ENCODE measurements at regions not wholly inside any gene's neighbourhood (a gene's known extent, or its start where the extent isn't known, plus 50 kb on each side); places are given as distances from the start of the nearest gene placed in this dataset.

DNA sequence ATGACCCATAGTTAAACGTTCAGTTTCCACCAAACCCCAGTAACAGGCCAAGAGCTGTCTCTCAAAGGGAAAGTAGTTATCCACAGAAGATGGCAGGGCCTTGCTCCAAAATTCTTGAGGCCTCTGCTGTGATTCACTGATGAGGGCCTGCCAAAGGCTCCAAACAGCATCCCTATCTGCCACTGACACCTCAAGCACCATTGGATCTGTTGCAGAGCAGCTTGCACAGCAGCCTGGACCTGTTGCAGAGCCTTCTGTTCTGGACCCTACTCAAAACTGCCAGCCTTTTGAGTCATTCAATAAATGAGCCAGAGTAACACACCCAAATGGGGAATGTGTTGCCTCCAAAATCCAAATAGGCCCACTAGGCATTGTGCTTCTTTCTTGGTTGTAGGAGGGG, 741.5 kb upstream of the RGMB start:
- no peaks in the 10 kb centered on the region for H3K36me3 ChIP-seq (ENCODE audit: control insufficient read depth in 2 of 2, insufficient read depth in 2 of 2, low read length in 1 of 2)
- no peaks in the 10 kb centered on the region for H3K4me1 ChIP-seq (ENCODE audit: control insufficient read depth in 2 of 2, insufficient read depth in 2 of 2, low read length in 2 of 2)
- no peaks in the 10 kb centered on the region for H3K27me3 ChIP-seq (ENCODE audit: control insufficient read depth in 2 of 2, insufficient read depth in 1 of 2, low read length in 1 of 2)
- 96% methylated on average over 1 of the region's 1 CpG for WGBS
- DNase-seq (ENCODE audit: low read depth in 6 of 9, low spot score in 9 of 9), result no peak
- no peak overlapping the region for H3K27ac ChIP-seq (ENCODE audit: low read depth in 1 of 2, low read length in 1 of 2)
- peaks cover 0 to 12% of the 10 kb centered on the region in 2 donors for H3K9me3 ChIP-seq (ENCODE audit: control insufficient read depth in 2 of 2, insufficient read depth in 1 of 2, low read length in 1 of 2)
- H3K4me3 ChIP-seq (ENCODE audit: low read length in 2 of 2), result no peak overlapping the region

DNA sequence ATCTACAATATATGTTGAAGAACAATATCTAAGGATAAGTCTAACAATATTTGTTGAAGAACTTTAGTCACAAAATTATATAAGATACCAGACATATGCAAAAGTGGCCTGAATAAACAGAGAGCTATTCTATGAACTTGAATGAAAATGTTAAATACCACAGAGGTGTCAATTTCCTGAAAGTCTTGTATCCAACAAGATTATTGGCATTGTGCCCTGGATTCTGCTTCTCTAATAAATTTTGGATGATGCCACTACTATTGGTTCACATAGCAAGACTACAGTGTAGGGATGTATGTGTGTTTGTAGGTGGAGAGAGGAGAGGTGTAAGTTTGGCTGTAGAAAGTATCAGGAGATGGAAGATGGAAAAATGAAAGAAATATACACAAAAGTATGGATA, 731.8 kb upstream of the RGMB start:
- no peaks in the 10 kb centered on the region for H3K27me3 ChIP-seq (ENCODE audit: control insufficient read depth in 2 of 2, insufficient read depth in 1 of 2, low read length in 1 of 2)
- no peak for DNase-seq (ENCODE audit: low read depth in 6 of 9, low spot score in 9 of 9)
- no peaks in the 10 kb centered on the region for H3K9me3 ChIP-seq (ENCODE audit: control insufficient read depth in 2 of 2, insufficient read depth in 1 of 2, low read length in 1 of 2)
- no peak overlapping the region for H3K27ac ChIP-seq (ENCODE audit: low read depth in 1 of 2, low read length in 1 of 2)
- no peaks in the 10 kb centered on the region for H3K36me3 ChIP-seq (ENCODE audit: control insufficient read depth in 2 of 2, insufficient read depth in 2 of 2, low read length in 1 of 2)
- H3K4me3 ChIP-seq (ENCODE audit: low read length in 2 of 2), result no peak overlapping the region
- no peaks in the 10 kb centered on the region for H3K4me1 ChIP-seq (ENCODE audit: control insufficient read depth in 2 of 2, insufficient read depth in 2 of 2, low read length in 2 of 2)

DNA sequence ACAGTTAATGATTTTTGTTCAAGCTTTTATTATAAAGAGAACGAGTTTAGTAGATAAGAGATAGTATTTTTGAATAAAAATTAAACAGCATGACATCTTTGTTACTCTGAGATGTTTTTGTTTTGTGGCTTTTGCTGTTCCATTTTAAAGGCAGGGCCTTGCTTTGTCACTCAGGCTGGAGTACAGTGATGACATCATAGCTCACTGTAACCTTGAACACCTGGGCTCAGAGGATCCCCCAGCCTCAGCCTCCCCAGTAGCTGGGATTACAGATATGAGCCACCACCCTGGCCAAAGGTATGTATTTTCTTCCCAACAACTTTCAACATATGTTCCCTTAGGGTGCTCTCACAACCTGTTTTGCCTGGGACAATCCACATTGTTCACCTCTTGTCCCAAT, 730.9 kb upstream of the RGMB start:
- no peak overlapping the region for H3K4me3 ChIP-seq (ENCODE audit: low read length in 2 of 2)
- WGBS, result 75% methylated on average over 1 of the region's 1 CpG
- H3K27me3 ChIP-seq (ENCODE audit: control insufficient read depth in 2 of 2, insufficient read depth in 1 of 2, low read length in 1 of 2), result no peaks in the 10 kb centered on the region
- no peak overlapping the region for H3K27ac ChIP-seq (ENCODE audit: low read depth in 1 of 2, low read length in 1 of 2)
- no peaks in the 10 kb centered on the region for H3K9me3 ChIP-seq (ENCODE audit: control insufficient read depth in 2 of 2, insufficient read depth in 1 of 2, low read length in 1 of 2)
- no peaks in the 10 kb centered on the region for H3K4me1 ChIP-seq (ENCODE audit: control insufficient read depth in 2 of 2, insufficient read depth in 2 of 2, low read length in 2 of 2)
- H3K36me3 ChIP-seq (ENCODE audit: control insufficient read depth in 2 of 2, insufficient read depth in 2 of 2, low read length in 1 of 2), result no peaks in the 10 kb centered on the region
- DNase-seq (ENCODE audit: low read depth in 6 of 9, low spot score in 9 of 9), result no peak

DNA sequence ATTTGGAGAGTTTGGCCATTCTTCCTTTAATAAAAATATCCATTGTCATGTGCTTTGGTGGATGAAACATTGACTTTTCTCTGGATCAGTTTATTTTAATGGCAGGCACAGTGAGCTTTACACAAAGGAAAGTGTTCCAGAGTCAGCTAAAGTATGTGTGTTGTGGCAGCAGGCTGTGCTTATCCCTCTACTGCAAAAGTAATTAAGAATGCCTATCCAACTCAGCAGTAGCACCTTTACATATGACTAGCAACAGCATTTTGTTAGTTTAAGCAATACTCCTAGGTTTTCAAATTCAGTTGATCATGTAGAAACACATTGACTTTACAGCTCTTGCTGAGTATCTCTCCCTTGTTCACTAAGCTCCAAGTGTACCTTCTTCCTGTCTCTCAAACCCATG, 730.5 kb upstream of the RGMB start:
- Histone ChIP-seq H3K27me3 (ENCODE audit: control insufficient read depth in 2 of 2, insufficient read depth in 1 of 2, low read length in 1 of 2) (no peaks in the 10 kb centered on the region), H3K4me3 (ENCODE audit: low read length in 2 of 2) (no peak overlapping the region), H3K36me3 (ENCODE audit: control insufficient read depth in 2 of 2, insufficient read depth in 2 of 2, low read length in 1 of 2) (no peaks in the 10 kb centered on the region), H3K4me1 (ENCODE audit: control insufficient read depth in 2 of 2, insufficient read depth in 2 of 2, low read length in 2 of 2) (no peaks in the 10 kb centered on the region), H3K27ac (ENCODE audit: low read depth in 1 of 2, low read length in 1 of 2) (no peak overlapping the region), H3K9me3 (ENCODE audit: control insufficient read depth in 2 of 2, insufficient read depth in 1 of 2, low read length in 1 of 2) (no peaks in the 10 kb centered on the region)
- DNase-seq (ENCODE audit: low read depth in 6 of 9, low spot score in 9 of 9), result no peak

DNA sequence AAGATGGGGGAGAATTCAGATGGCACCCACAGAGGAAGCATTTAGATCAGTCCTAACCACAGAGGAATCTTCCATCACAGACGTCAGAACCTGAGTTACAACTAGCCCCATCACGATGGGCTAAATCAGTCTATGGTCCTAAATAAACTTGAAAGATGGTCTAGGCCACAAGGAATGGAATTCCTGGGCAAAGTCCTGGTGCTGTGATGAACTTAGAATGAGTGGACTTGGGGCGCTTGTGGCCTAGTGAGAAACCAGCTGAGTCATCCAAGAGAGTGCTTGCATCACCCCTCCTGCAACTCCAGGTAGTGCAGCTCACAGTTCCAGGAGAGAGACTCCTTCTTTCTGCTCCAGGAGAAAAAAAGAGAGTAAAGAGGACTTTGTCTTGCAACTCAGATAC, 722.9 kb upstream of the RGMB start:
- H3K4me3 ChIP-seq (ENCODE audit: low read length in 2 of 2), result no peak overlapping the region
- H3K9me3 ChIP-seq (ENCODE audit: control insufficient read depth in 2 of 2, insufficient read depth in 1 of 2, low read length in 1 of 2), result peaks cover 0 to 5% of the 10 kb centered on the region in 2 donors
- H3K27ac ChIP-seq (ENCODE audit: low read depth in 1 of 2, low read length in 1 of 2), result no peak overlapping the region
- H3K27me3 ChIP-seq (ENCODE audit: control insufficient read depth in 2 of 2, insufficient read depth in 1 of 2, low read length in 1 of 2), result no peaks in the 10 kb centered on the region
- no peak for DNase-seq (ENCODE audit: low read depth in 6 of 9, low spot score in 9 of 9)
- H3K4me1 ChIP-seq (ENCODE audit: control insufficient read depth in 2 of 2, insufficient read depth in 2 of 2, low read length in 2 of 2), result no peaks in the 10 kb centered on the region
- no peaks in the 10 kb centered on the region for H3K36me3 ChIP-seq (ENCODE audit: control insufficient read depth in 2 of 2, insufficient read depth in 2 of 2, low read length in 1 of 2)
- WGBS, result 87% methylated on average over 3 of the region's 3 CpGs

DNA sequence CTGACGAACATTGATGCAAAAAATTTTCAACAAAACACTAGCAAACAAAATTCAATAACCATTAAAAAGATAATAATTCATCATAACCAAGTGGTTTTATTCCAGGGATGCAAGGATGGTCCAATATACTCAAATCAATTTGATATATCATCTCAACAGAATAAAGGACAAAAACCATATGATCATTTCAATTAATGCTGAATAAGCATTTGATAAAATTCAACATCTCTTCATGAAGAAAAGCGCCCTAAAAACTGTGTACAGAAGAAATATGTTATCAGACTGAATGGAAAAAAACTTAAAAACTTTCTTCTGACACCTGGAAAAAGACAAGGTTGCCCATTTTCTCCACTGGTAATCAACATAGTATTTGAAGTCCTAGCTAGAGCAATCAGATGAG, 720.3 kb upstream of the RGMB start:
- no peak overlapping the region for H3K27ac ChIP-seq (ENCODE audit: low read depth in 1 of 2, low read length in 1 of 2)
- H3K36me3 ChIP-seq (ENCODE audit: control insufficient read depth in 2 of 2, insufficient read depth in 2 of 2, low read length in 1 of 2), result no peaks in the 10 kb centered on the region
- peaks cover 0 to 5% of the 10 kb centered on the region in 2 donors for H3K9me3 ChIP-seq (ENCODE audit: control insufficient read depth in 2 of 2, insufficient read depth in 1 of 2, low read length in 1 of 2)
- DNase-seq (ENCODE audit: low read depth in 6 of 9, low spot score in 9 of 9), result no peak
- WGBS, result 84% methylated on average over 2 of the region's 2 CpGs
- no peaks in the 10 kb centered on the region for H3K27me3 ChIP-seq (ENCODE audit: control insufficient read depth in 2 of 2, insufficient read depth in 1 of 2, low read length in 1 of 2)
- no peak overlapping the region for H3K4me3 ChIP-seq (ENCODE audit: low read length in 2 of 2)
- H3K4me1 ChIP-seq (ENCODE audit: control insufficient read depth in 2 of 2, insufficient read depth in 2 of 2, low read length in 2 of 2), result no peaks in the 10 kb centered on the region

DNA sequence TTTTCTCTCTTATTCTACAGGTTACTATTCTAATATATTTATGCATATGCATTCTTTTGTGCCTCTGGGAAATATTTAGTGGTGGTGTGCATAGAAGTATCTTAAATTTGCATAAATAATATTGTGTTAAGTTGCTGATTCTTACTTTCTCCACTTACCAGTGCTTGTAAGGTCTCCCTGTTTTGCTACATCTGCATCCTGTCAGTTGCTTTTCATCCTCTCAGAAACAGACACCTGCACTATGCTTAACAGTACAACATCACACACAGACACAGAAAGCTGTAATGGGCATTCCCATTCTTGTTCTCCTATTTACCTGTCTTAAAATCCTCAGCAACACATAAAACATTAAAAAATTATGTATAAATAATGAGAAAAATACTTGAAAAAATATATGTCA, 713.3 kb upstream of the RGMB start:
- no peaks in the 10 kb centered on the region for H3K27me3 ChIP-seq (ENCODE audit: control insufficient read depth in 2 of 2, insufficient read depth in 1 of 2, low read length in 1 of 2)
- H3K27ac ChIP-seq (ENCODE audit: low read depth in 1 of 2, low read length in 1 of 2), result no peak overlapping the region
- no peaks in the 10 kb centered on the region for H3K36me3 ChIP-seq (ENCODE audit: control insufficient read depth in 2 of 2, insufficient read depth in 2 of 2, low read length in 1 of 2)
- no peaks in the 10 kb centered on the region for H3K4me1 ChIP-seq (ENCODE audit: control insufficient read depth in 2 of 2, insufficient read depth in 2 of 2, low read length in 2 of 2)
- no peak for DNase-seq (ENCODE audit: low read depth in 6 of 9, low spot score in 9 of 9)
- H3K9me3 ChIP-seq (ENCODE audit: control insufficient read depth in 2 of 2, insufficient read depth in 1 of 2, low read length in 1 of 2), result no peaks in the 10 kb centered on the region
- no peak overlapping the region for H3K4me3 ChIP-seq (ENCODE audit: low read length in 2 of 2)

DNA sequence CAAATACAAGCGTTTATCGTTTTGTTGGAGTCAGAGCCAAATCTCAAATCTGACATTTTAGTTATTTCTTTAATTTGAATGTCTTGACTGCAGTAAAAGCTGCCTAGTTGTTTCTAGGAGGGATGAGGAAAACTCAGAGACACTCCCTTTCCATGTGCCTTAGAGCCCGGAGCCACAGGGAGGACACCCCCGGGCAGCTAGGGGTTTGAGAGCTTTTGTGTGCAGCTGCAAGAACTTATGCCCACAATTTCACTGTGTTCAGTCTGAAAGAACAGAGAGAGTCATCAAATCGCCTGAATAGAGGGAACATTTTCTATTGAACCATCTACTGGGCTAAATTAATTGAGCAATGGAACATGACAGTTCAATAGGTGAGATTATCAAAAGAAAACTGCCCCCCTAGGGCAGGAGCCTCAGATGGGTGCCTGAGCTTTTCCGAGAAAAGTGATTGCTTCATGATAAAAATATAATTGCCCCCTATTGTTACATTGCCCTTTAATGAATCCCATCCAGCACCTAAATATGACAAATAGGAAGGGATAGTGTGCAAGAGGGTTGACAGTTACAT, 709.3 kb upstream of the RGMB start:
- Histone ChIP-seq H3K36me3 (ENCODE audit: control insufficient read depth in 2 of 2, insufficient read depth in 2 of 2, low read length in 1 of 2) (no peaks in the 10 kb centered on the region), H3K27ac (ENCODE audit: low read depth in 1 of 2, low read length in 1 of 2) (no peak overlapping the region), H3K4me3 (ENCODE audit: low read length in 2 of 2) (no peak overlapping the region), H3K27me3 (ENCODE audit: control insufficient read depth in 2 of 2, insufficient read depth in 1 of 2, low read length in 1 of 2) (no peaks in the 10 kb centered on the region), H3K4me1 (ENCODE audit: control insufficient read depth in 2 of 2, insufficient read depth in 2 of 2, low read length in 2 of 2) (no peaks in the 10 kb centered on the region), H3K9me3 (ENCODE audit: control insufficient read depth in 2 of 2, insufficient read depth in 1 of 2, low read length in 1 of 2) (no peaks in the 10 kb centered on the region)
- 90% methylated on average over 6 of the region's 6 CpGs for WGBS
- DNase-seq (ENCODE audit: low read depth in 6 of 9, low spot score in 9 of 9), result no peak

DNA sequence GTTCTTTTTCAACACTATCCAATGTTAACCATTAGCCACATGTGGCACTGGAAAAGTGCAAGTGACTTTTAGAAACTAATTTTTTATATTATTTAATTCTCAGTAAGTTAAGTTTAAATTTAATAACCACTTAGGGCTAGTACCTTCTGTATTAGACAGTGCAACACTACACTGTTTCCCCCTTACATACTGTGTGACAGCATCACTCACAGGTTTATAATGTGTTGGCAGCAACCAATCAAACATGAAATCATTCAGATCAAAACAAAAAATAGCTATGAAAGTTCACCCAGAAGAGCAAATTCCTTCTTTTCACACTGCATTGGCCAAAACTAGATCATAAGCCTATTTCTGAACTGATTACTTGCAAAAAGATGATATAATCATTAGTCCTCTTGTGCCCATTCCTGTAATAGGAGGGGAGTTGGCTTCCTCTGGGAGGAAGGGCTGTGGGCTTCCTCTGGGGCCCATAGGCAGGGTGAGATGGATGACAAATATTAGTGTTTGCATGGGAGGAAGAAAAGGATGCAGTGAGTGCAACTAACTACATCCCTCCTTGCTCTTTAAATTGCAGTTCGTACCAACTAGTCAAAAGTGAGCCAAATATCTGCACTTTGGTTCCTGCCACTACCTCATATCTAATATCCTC, 708.1 kb upstream of the RGMB start:
- no peaks in the 10 kb centered on the region for H3K4me1 ChIP-seq (ENCODE audit: control insufficient read depth in 2 of 2, insufficient read depth in 2 of 2, low read length in 2 of 2)
- 78% methylated on average over 1 of the region's 1 CpG for WGBS
- H3K27me3 ChIP-seq (ENCODE audit: control insufficient read depth in 2 of 2, insufficient read depth in 1 of 2, low read length in 1 of 2), result no peaks in the 10 kb centered on the region
- DNase-seq (ENCODE audit: low read depth in 6 of 9, low spot score in 9 of 9), result no peak
- H3K27ac ChIP-seq (ENCODE audit: low read depth in 1 of 2, low read length in 1 of 2), result no peak overlapping the region
- no peaks in the 10 kb centered on the region for H3K9me3 ChIP-seq (ENCODE audit: control insufficient read depth in 2 of 2, insufficient read depth in 1 of 2, low read length in 1 of 2)
- H3K4me3 ChIP-seq (ENCODE audit: low read length in 2 of 2), result no peak overlapping the region
- no peaks in the 10 kb centered on the region for H3K36me3 ChIP-seq (ENCODE audit: control insufficient read depth in 2 of 2, insufficient read depth in 2 of 2, low read length in 1 of 2)

DNA sequence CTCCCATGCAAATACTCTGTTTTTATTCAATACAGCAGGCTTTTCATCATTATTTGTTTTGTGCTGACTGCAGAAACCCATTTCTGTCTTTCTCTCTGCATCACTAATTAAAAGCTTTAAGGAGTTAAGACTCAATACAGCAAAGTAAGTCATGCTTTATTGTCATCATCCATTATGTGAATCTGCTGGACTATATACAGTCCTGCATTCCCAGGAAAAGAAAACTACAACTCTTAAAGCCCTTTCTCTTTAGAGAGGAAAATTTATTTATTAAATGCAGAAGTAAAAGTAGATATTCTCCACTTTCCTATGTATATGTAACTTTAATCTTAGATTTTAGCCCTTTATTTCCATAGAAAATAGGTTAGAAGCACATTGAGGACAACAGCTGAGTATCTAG, 706.6 kb upstream of the RGMB start:
- DNase-seq (ENCODE audit: low read depth in 6 of 9, low spot score in 9 of 9), result no peak
- Histone ChIP-seq H3K9me3 (ENCODE audit: control insufficient read depth in 2 of 2, insufficient read depth in 1 of 2, low read length in 1 of 2) (no peaks in the 10 kb centered on the region), H3K4me3 (ENCODE audit: low read length in 2 of 2) (no peak overlapping the region), H3K27me3 (ENCODE audit: control insufficient read depth in 2 of 2, insufficient read depth in 1 of 2, low read length in 1 of 2) (no peaks in the 10 kb centered on the region), H3K4me1 (ENCODE audit: control insufficient read depth in 2 of 2, insufficient read depth in 2 of 2, low read length in 2 of 2) (no peaks in the 10 kb centered on the region), H3K27ac (ENCODE audit: low read depth in 1 of 2, low read length in 1 of 2) (no peak overlapping the region), H3K36me3 (ENCODE audit: control insufficient read depth in 2 of 2, insufficient read depth in 2 of 2, low read length in 1 of 2) (no peaks in the 10 kb centered on the region)

All from thymus (tissue), 11 donors.